ENCODE measurements at regions not wholly inside any gene's neighbourhood (a gene's known extent, or its start where the extent isn't known, plus 50 kb on each side); places are given as distances from the start of the nearest gene placed in this dataset.

GRCh38 chr6:23367311-23367710 lies 758.7 kb upstream of the NRSN1 start:
- H3K4me3 ChIP-seq (ENCODE audit: low read depth, low read length) = no peak overlapping the region
- no peak for DNase-seq (ENCODE audit: low read depth, low spot score)
- no peak for TF ChIP-seq CTCF (IDR thresholded peaks at IDR 0.05; ENCODE audit: insufficient read depth, low read length, missing control alignments)
- CTCF ChIA-PET = no interaction called here
- POLR2A ChIA-PET = no interaction called here

GRCh38 chr6:23368557-23368956 lies 757.5 kb upstream of the NRSN1 start:
- no peak for DNase-seq (ENCODE audit: low read depth, low spot score)
- POLR2A ChIA-PET = no interaction called here
- no peak overlapping the region for H3K4me3 ChIP-seq (ENCODE audit: low read depth, low read length)
- CTCF ChIA-PET = no interaction called here
- TF ChIP-seq CTCF (IDR thresholded peaks at IDR 0.05; ENCODE audit: insufficient read depth, low read length, missing control alignments) = no peak

- no peak for TF ChIP-seq CTCF (IDR thresholded peaks at IDR 0.05; ENCODE audit: insufficient read depth, low read length, missing control alignments)
- no peak for DNase-seq (ENCODE audit: low read depth, low spot score)
- no peak overlapping the region for H3K4me3 ChIP-seq (ENCODE audit: low read depth, low read length)
- POLR2A ChIA-PET = no interaction called here
- CTCF ChIA-PET = no interaction called here
Observed at GRCh38 chr6:23370051-23370450, 756.0 kb upstream of the NRSN1 start.

GRCh38 chr6:23371132-23371915 lies 754.7 kb upstream of the NRSN1 start:
- no peak for DNase-seq (ENCODE audit: low read depth, low spot score)
- ChIA-PET CTCF (interaction anchor here (1.5 kb wide), 1 partner anchor 43 kb away, joined by 3 read pairs; no protein-coding TSS in a partner anchor), POLR2A (no interaction called here)
- TF ChIP-seq CTCF (IDR thresholded peaks at IDR 0.05; ENCODE audit: insufficient read depth, low read length, missing control alignments) = no peak
- no peak overlapping the region for H3K4me3 ChIP-seq (ENCODE audit: low read depth, low read length)

GRCh38 chr6:23377830-23378229 lies 748.2 kb upstream of the NRSN1 start:
- no peak overlapping the region for H3K4me3 ChIP-seq (ENCODE audit: low read depth, low read length)
- no peak for TF ChIP-seq CTCF (IDR thresholded peaks at IDR 0.05; ENCODE audit: insufficient read depth, low read length, missing control alignments)
- DNase-seq (ENCODE audit: low read depth, low spot score) = no peak
- CTCF ChIA-PET = no interaction called here
- POLR2A ChIA-PET = no interaction called here

- ChIA-PET CTCF (no interaction called here), POLR2A (no interaction called here)
- no peak for TF ChIP-seq CTCF (IDR thresholded peaks at IDR 0.05; ENCODE audit: insufficient read depth, low read length, missing control alignments)
- DNase-seq (ENCODE audit: low read depth, low spot score) = no peak
- no peak overlapping the region for H3K4me3 ChIP-seq (ENCODE audit: low read depth, low read length)
Observed at GRCh38 chr6:23380465-23380864, 745.5 kb upstream of the NRSN1 start.
